ENCODE measurements at regions not wholly inside any gene's neighbourhood (a gene's known extent, or its start where the extent isn't known, plus 50 kb on each side); places are given as distances from the start of the nearest gene placed in this dataset.

DNA sequence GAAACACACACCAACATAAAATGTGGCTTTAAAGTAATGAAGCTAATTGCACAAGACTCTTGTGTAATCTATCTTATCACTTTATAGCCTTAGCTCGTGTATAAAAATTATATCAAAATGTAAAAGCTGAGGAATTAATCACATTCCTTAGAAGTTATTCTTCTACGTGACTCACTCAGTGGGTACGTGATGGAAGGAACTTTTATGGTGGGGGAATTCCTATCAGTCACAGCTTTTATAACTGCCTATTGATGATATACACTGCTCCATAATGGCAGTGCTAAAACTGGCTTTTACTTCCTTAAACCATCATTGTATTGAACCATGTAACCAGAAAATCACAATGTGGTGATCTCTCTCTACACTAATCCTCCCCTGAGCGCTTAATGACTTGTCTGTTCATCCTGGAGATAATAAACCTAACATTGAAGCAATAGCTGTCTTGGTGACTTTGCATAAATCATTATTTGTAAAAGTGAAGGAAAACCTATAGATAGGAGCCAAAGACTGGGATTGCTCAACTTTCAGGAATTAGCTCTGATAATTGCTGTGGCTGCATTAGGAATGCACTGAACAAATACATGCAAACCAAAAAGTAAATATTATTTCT lies 276.7 kb downstream of the GBA3 start:
- TF ChIP-seq, protein P1, sequence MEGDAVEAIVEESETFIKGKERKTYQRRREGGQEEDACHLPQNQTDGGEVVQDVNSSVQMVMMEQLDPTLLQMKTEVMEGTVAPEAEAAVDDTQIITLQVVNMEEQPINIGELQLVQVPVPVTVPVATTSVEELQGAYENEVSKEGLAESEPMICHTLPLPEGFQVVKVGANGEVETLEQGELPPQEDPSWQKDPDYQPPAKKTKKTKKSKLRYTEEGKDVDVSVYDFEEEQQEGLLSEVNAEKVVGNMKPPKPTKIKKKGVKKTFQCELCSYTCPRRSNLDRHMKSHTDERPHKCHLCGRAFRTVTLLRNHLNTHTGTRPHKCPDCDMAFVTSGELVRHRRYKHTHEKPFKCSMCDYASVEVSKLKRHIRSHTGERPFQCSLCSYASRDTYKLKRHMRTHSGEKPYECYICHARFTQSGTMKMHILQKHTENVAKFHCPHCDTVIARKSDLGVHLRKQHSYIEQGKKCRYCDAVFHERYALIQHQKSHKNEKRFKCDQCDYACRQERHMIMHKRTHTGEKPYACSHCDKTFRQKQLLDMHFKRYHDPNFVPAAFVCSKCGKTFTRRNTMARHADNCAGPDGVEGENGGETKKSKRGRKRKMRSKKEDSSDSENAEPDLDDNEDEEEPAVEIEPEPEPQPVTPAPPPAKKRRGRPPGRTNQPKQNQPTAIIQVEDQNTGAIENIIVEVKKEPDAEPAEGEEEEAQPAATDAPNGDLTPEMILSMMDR (IDR thresholded peaks at IDR 0.05) = no peak
- H3K27me3 Mint-ChIP-seq = no peaks in the 10 kb centered on the region
- no peaks in the 10 kb centered on the region for H3K36me3 Mint-ChIP-seq (ENCODE audit: low read depth)
- no peak overlapping the region for H3K4me3 Mint-ChIP-seq
- H3K27ac Mint-ChIP-seq = no peak overlapping the region
- ATAC-seq (ENCODE audit: low read depth) = no peak
- no peak for DNase-seq
- no peaks in the 10 kb centered on the region for H3K4me1 Mint-ChIP-seq
- peaks cover 17% of the 10 kb centered on the region for H3K9me3 Mint-ChIP-seq
- ChIA-PET POLR2A (no interaction called here), CTCF (no interaction called here)
- intact Hi-C loops (cut with micrococcal nuclease) = no loop called here

DNA sequence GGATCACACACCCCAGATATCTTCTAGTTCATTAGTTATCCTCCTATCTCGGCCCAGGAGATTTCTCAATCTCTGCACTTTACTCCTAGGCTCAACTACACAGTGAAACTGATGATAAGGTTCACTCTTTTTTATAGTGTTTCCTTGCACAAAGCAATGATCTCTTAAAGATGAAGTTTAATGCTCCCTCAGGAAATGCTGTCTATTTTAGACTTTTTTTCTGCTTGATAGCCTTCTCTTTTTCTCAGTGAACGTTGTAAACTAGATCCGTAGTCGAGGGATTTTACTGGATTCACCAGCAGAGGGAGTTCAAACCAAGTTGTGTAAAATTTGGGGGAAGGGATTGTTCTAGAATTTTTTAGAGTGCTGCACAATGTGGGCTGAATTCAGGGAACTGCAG lies 269.6 kb downstream of the GBA3 start:
- intact Hi-C loops (cut with micrococcal nuclease) = no loop called here
- TF ChIP-seq, protein P1 (IDR thresholded peaks at IDR 0.05) = no peak
- ChIA-PET POLR2A (no interaction called here), CTCF (no interaction called here)
- H3K27me3 Mint-ChIP-seq = no peaks in the 10 kb centered on the region
- no peaks in the 10 kb centered on the region for H3K4me1 Mint-ChIP-seq
- peaks cover 4% of the 10 kb centered on the region for H3K9me3 Mint-ChIP-seq
- no peaks in the 10 kb centered on the region for H3K36me3 Mint-ChIP-seq (ENCODE audit: low read depth)
- no peak overlapping the region for H3K27ac Mint-ChIP-seq
- no peak for ATAC-seq (ENCODE audit: low read depth)
- DNase-seq = no peak
- H3K4me3 Mint-ChIP-seq = no peak overlapping the region

DNA sequence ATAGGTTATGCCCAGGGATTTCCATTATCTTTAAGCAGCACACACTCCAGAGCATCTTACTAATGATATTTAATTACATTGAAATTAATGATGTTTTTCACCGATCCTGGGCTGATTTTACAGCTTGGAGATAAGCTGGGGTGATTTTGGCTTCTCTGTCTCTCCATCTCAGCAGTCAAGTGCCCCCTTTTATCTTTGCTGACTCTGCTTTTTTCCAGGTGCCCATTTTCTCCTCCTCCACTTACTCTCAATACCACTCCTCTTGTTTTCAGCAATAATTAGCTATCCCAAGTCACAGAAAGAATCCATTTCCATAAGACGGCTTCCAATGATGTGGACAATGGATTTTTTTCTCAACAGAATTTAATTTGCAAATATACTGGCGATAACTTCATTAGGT lies 266.7 kb downstream of the GBA3 start:
- Mint-ChIP-seq H3K9me3 (peaks cover 5% of the 10 kb centered on the region), H3K4me3 (no peak overlapping the region), H3K27ac (no peak overlapping the region), H3K27me3 (no peaks in the 10 kb centered on the region), H3K4me1 (no peaks in the 10 kb centered on the region), H3K36me3 (ENCODE audit: low read depth) (no peaks in the 10 kb centered on the region)
- ChIA-PET POLR2A (no interaction called here), CTCF (no interaction called here)
- ATAC-seq (ENCODE audit: low read depth) (no peak), DNase-seq (no peak)
- intact Hi-C loops (cut with micrococcal nuclease) = no loop called here
- TF ChIP-seq, protein P1 (IDR thresholded peaks at IDR 0.05) = no peak

DNA sequence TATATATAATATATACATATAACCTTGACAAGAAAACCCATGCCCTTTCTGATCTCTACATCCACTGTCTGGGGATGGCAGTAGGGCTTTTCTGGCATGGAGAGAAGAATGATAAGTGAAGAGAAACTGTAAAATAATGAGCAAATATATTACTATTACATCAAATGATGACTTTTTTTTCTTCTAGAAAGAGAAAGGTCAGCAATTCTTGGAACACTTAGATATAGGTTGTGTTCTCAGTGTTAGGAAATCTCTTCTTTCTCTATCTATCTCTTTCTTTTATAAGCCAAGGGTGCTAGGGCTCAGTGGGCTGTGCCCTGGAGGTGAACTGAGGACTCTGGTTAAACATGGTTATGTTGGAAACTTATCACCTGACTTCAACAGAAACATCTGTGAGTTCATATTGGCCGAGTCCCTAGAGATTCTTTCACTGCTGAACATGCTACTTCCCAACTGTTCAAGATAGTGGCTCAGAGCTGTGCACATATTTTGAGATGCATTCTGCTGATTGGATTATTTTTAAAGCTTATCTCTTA lies 265.1 kb downstream of the GBA3 start:
- H3K4me1 Mint-ChIP-seq = no peaks in the 10 kb centered on the region
- H3K27ac Mint-ChIP-seq = no peak overlapping the region
- ChIA-PET POLR2A (no interaction called here), CTCF (no interaction called here)
- TF ChIP-seq, protein P1 (IDR thresholded peaks at IDR 0.05) = no peak
- H3K4me3 Mint-ChIP-seq = no peak overlapping the region
- intact Hi-C loops (cut with micrococcal nuclease) = no loop called here
- ATAC-seq (ENCODE audit: low read depth) (no peak), DNase-seq (no peak)
- H3K36me3 Mint-ChIP-seq (ENCODE audit: low read depth) = no peaks in the 10 kb centered on the region
- H3K27me3 Mint-ChIP-seq = no peaks in the 10 kb centered on the region
- H3K9me3 Mint-ChIP-seq = peaks cover 2% of the 10 kb centered on the region

DNA sequence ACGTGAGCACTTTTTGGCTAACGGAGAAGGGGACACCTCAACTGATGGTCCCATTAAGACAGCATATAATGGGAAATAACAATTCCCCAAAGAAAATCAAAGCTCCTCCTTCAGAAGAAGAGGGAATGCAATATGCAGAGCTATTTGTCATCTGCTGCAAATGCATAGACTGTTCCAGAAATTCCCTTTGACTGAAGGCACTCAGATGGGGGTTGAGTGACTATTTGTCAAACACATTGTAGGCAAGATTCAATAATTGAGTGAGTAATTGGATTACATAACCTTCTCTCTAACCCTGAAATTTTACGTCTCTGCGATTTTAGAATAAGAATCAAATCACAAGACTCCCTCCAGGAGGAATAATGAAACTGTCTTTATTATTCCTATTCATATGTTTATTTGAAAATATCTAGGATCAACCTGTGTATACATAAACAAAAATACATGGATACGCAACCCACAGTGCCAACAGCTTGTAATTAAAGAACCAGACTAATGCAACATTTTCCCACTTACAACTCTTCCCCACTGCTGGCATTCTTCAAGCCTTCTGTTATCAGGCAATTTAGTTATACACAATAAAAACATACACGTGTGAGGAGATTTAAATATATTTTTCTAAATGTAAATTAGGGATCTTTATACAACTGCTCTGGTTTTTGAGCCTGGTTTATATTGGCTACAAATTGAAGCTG lies 256.6 kb downstream of the GBA3 start:
- no peaks in the 10 kb centered on the region for H3K9me3 Mint-ChIP-seq
- intact Hi-C loops (cut with micrococcal nuclease) = no loop called here
- no peaks in the 10 kb centered on the region for H3K4me1 Mint-ChIP-seq
- POLR2A ChIA-PET = no interaction called here
- no peak overlapping the region for H3K4me3 Mint-ChIP-seq
- TF ChIP-seq, protein P1 (IDR thresholded peaks at IDR 0.05) = no peak
- H3K36me3 Mint-ChIP-seq (ENCODE audit: low read depth) = no peaks in the 10 kb centered on the region
- no peak for DNase-seq
- no peak overlapping the region for H3K27ac Mint-ChIP-seq
- CTCF ChIA-PET = no interaction called here
- no peak for ATAC-seq (ENCODE audit: low read depth)
- no peaks in the 10 kb centered on the region for H3K27me3 Mint-ChIP-seq

All from activated B cell treated with CpG ODN at 0.5 μM for 24 hours (primary cell).